Keratinocyte (primary cell): ENCODE measurements at regions not wholly inside any gene's neighbourhood (a gene's known extent, or its start where the extent isn't known, plus 50 kb on each side); places are given as distances from the start of the nearest gene placed in this dataset.
A peak's percentile ranks its signal among the peaks of the same experiment; 100 is the strongest.

Experiments
- DNase-seq: peaks from one replicate; pipeline ENCODE4 v3.0.0-alpha.2; 2011; ENCODE audit warnings: low read depth, missing footprints, low spot score
- FAIRE-seq: peaks from 2 replicates; lab custom pipeline; 2011; peaks lifted over from hg19 to GRCh38; lab: Jason Lieb, UNC
- H2AFZ ChIP-seq: 2 replicates; pipeline ENCODE4 v1.6.0; 2012; ENCODE audit warnings: low read length, control low read depth, inconsistent platforms; ENCODE audit not compliant: control insufficient read depth
- H3K27ac ChIP-seq: 2 replicates; pipeline ENCODE4 v1.5.1; 2011; ENCODE audit warnings: low read length; ENCODE audit not compliant: control insufficient read depth, insufficient read depth
- H3K27me3 ChIP-seq: 3 replicates; pipeline ENCODE4 v1.6.0; 2011; ENCODE audit warnings: low read length; ENCODE audit not compliant: control insufficient read depth, insufficient read depth; ENCODE audit errors: extremely low read depth
- H3K36me3 ChIP-seq, 2 experiments: 2 replicates in 1 of 2; 3 replicates in 1 of 2; pipeline ENCODE4 v1.5.1; 2011; ENCODE audit warnings: low read length in 2 of 2, mild to moderate bottlenecking in 1 of 2; ENCODE audit not compliant: control insufficient read depth in 2 of 2, insufficient read depth in 2 of 2; ENCODE audit errors: extremely low read depth in 1 of 2
- H3K4me1 ChIP-seq: 3 replicates; pipeline ENCODE4 v1.5.1; 2011; ENCODE audit warnings: low read length; ENCODE audit not compliant: control insufficient read depth, insufficient read depth; ENCODE audit errors: extremely low read depth
- H3K4me2 ChIP-seq: 3 replicates; pipeline ENCODE4 v1.6.0; 2011; ENCODE audit warnings: low read depth, low read length; ENCODE audit not compliant: control insufficient read depth, insufficient read depth; ENCODE audit errors: extremely low read depth
- H3K4me3 ChIP-seq, 3 experiments: fragments of 200-600 bp in 1 of 3; sonication (generic) in 1 of 3; 2 replicates in 2 of 3; 3 replicates in 1 of 3; pipeline ENCODE4 v1.5.1; 2011 to 2016; ENCODE audit warnings: low read length in 3 of 3, mild to moderate bottlenecking in 3 of 3, control low read depth in 2 of 3, inconsistent platforms in 1 of 3, low read depth in 1 of 3, mixed read lengths in 1 of 3, mixed run types in 1 of 3, moderate library complexity in 1 of 3; ENCODE audit not compliant: control insufficient read depth in 2 of 3, insufficient read depth in 2 of 3; ENCODE audit errors: extremely low read depth in 1 of 3
- H3K79me2 ChIP-seq: 2 replicates; pipeline ENCODE4 v1.6.0; 2012; ENCODE audit warnings: low read length; ENCODE audit not compliant: control insufficient read depth, insufficient read depth
- H3K9ac ChIP-seq: 3 replicates; pipeline ENCODE4 v1.6.0; 2011; ENCODE audit warnings: low read length; ENCODE audit not compliant: control insufficient read depth, insufficient read depth; ENCODE audit errors: extremely low read depth
- H3K9me1 ChIP-seq: 3 replicates; pipeline ENCODE4 v1.6.0; 2011; ENCODE audit warnings: low read length; ENCODE audit not compliant: control insufficient read depth, insufficient read depth; ENCODE audit errors: extremely low read depth
- H3K9me3 ChIP-seq: 2 replicates; pipeline ENCODE4 v1.5.1; 2012; ENCODE audit warnings: low read depth, low read length; ENCODE audit not compliant: control insufficient read depth
- H4K20me1 ChIP-seq: 3 replicates; pipeline ENCODE4 v1.6.0; 2011; ENCODE audit warnings: low read length; ENCODE audit not compliant: control insufficient read depth, insufficient read depth; ENCODE audit errors: extremely low read depth
- CTCF ChIP-seq, 3 experiments: IDR thresholded peaks in 1 of 3; conservative IDR thresholded peaks in 1 of 3; optimal IDR thresholded peaks in 1 of 3; 2 replicates in 2 of 3; 3 replicates in 1 of 3; pipeline versions ENCODE3 to v1.5.1; 2011; ENCODE audit warnings: low read length in 3 of 3, mild to moderate bottlenecking in 3 of 3, moderate library complexity in 2 of 3, control low read depth in 1 of 3, inconsistent platforms in 1 of 3; ENCODE audit not compliant: insufficient read depth in 2 of 3; ENCODE audit errors: extremely low read depth in 1 of 3
- EZH2 ChIP-seq: IDR thresholded peaks from one replicate; pipeline ENCODE4 v1.6.1; 2012; ENCODE audit warnings: inconsistent platforms, mild to moderate bottlenecking, low read length, moderate library complexity
- dilution Hi-C: fragments of 300-500 bp; cut with MboI; formaldehyde crosslinking; loops from one replicate; pipeline ENCODE4 v1.7.0; 2020; ENCODE audit warnings: low sequenced_read_pairs; ENCODE audit not compliant: extremely low pct_ligation_motif_present

- H3K36me3 ChIP-seq: no peaks in the 10 kb centered on the region
- no peak overlapping the region for H2AFZ ChIP-seq
- no peaks in the 10 kb centered on the region for H4K20me1 ChIP-seq
- no peaks in the 10 kb centered on the region for H3K79me2 ChIP-seq
- peak; percentile 26 for FAIRE-seq
- H3K9me1 ChIP-seq: no peaks in the 10 kb centered on the region
- TF ChIP-seq EZH2 (no peak), CTCF (optimal IDR thresholded peaks at IDR 0.05 in 1 of 3, IDR thresholded peaks at IDR 0.05 in 1 of 3, conservative IDR thresholded peaks at IDR 0.05 in 1 of 3; ENCODE audit: extremely low read depth in 1 of 3, insufficient read depth in 2 of 3, low read length in 3 of 3) (no peak)
- no peak overlapping the region for H3K27ac ChIP-seq
- dilution Hi-C loops: no loop called here
- H3K4me3 ChIP-seq: no peak overlapping the region
- no peaks in the 10 kb centered on the region for H3K9me3 ChIP-seq
- H3K9ac ChIP-seq: no peak overlapping the region
- H3K4me1 ChIP-seq: peaks cover 9% of the 10 kb centered on the region
- no peaks in the 10 kb centered on the region for H3K27me3 ChIP-seq
- DNase-seq: no peak
- H3K4me2 ChIP-seq: no peak overlapping the region
These were observed 57.6 kb upstream of the SLCO2A1 start for GRCh38 chr3:134087060-134087974.

- Histone ChIP-seq H2AFZ (no peak overlapping the region), H3K4me3 (no peak overlapping the region), H3K27ac (no peak overlapping the region), H3K4me2 (no peak overlapping the region), H3K36me3 (no peaks in the 10 kb centered on the region), H3K4me1 (peaks cover 9% of the 10 kb centered on the region), H3K9ac (no peak overlapping the region), H3K9me3 (no peaks in the 10 kb centered on the region), H3K79me2 (no peaks in the 10 kb centered on the region), H3K9me1 (no peaks in the 10 kb centered on the region), H4K20me1 (no peaks in the 10 kb centered on the region), H3K27me3 (no peaks in the 10 kb centered on the region)
- no peak for DNase-seq
- peak; percentile 32 for FAIRE-seq
- TF ChIP-seq EZH2 (no peak), CTCF (optimal IDR thresholded peaks at IDR 0.05 in 1 of 3, IDR thresholded peaks at IDR 0.05 in 1 of 3, conservative IDR thresholded peaks at IDR 0.05 in 1 of 3; ENCODE audit: extremely low read depth in 1 of 3, insufficient read depth in 2 of 3, low read length in 3 of 3) (no peak)
- dilution Hi-C loops: no loop called here
These were observed 56.9 kb upstream of the SLCO2A1 start for GRCh38 chr3:134086616-134087015.
